Activated CD4-positive, alpha-beta T cell treated with anti-CD3 and anti-CD28 coated beads, Interleukin-2, Interleukin-6, amounts not matched to agents 100 ng/mL and 50 ng/mL, durations not matched to agents 16 hours and 8 hours (primary cell): ENCODE measurements at regions not wholly inside any gene's neighbourhood (a gene's known extent, or its start where the extent isn't known, plus 50 kb on each side); places are given as distances from the start of the nearest gene placed in this dataset.

Experiments used
- DNase-seq: peaks from one replicate; pipeline ENCODE4 v3.0.0-alpha.2; 2020

GRCh38 chr9:106625259-106625789 is 237.6 kb upstream of the ZNF462 start:
- DNase-seq: no peak

- DNase-seq: no peak
Measured at GRCh38 chr9:106626936-106627335, 236.0 kb upstream of the ZNF462 start.

- no peak for DNase-seq
Measured at GRCh38 chr9:106632621-106633020, 230.3 kb upstream of the ZNF462 start.

- no peak for DNase-seq
Measured at GRCh38 chr9:106634183-106634582, 228.8 kb upstream of the ZNF462 start.

- DNase-seq: no peak
Measured at GRCh38 chr9:106634641-106635040, 228.3 kb upstream of the ZNF462 start.

GRCh38 chr9:106637486-106637885 is 225.5 kb upstream of the ZNF462 start:
- no peak for DNase-seq

- DNase-seq: no peak
Measured at GRCh38 chr9:106639873-106640568, 222.9 kb upstream of the ZNF462 start.

- DNase-seq: no peak
Measured at GRCh38 chr9:106643211-106643930, 219.6 kb upstream of the ZNF462 start.

- DNase-seq: no peak
Measured at GRCh38 chr9:106644661-106645060, 218.3 kb upstream of the ZNF462 start.

- no peak for DNase-seq
Measured at GRCh38 chr9:106648799-106649198, 214.2 kb upstream of the ZNF462 start.

- DNase-seq: no peak
Measured at GRCh38 chr9:106649664-106650063, 213.3 kb upstream of the ZNF462 start.

GRCh38 chr9:106653213-106653612 is 209.8 kb upstream of the ZNF462 start:
- no peak for DNase-seq

GRCh38 chr9:106655966-106656365 is 207.0 kb upstream of the ZNF462 start:
- DNase-seq: no peak

- no peak for DNase-seq
Measured at GRCh38 chr9:106657926-106658325, 205.0 kb upstream of the ZNF462 start.

GRCh38 chr9:106668534-106668933 is 194.4 kb upstream of the ZNF462 start:
- DNase-seq: no peak

GRCh38 chr9:106669835-106670234 is 193.1 kb upstream of the ZNF462 start:
- DNase-seq: no peak

- DNase-seq: no peak
Measured at GRCh38 chr9:106670418-106670817, 192.5 kb upstream of the ZNF462 start.

GRCh38 chr9:106675780-106676179 is 187.2 kb upstream of the ZNF462 start:
- DNase-seq: no peak

- DNase-seq: no peak
Measured at GRCh38 chr9:106677374-106677773, 185.6 kb upstream of the ZNF462 start.

GRCh38 chr9:106677830-106678229 is 185.1 kb upstream of the ZNF462 start:
- DNase-seq: no peak

- no peak for DNase-seq
Measured at GRCh38 chr9:106678273-106678672, 184.7 kb upstream of the ZNF462 start.

GRCh38 chr9:106682420-106682819 is 180.5 kb upstream of the ZNF462 start:
- DNase-seq: no peak

- DNase-seq: no peak
Measured at GRCh38 chr9:106683454-106683853, 179.5 kb upstream of the ZNF462 start.

- DNase-seq: no peak
Measured at GRCh38 chr9:106684940-106685695, 177.8 kb upstream of the ZNF462 start.
